ENCODE measurements at regions not wholly inside any gene's neighbourhood (a gene's known extent, or its start where the extent isn't known, plus 50 kb on each side); places are given as distances from the start of the nearest gene placed in this dataset.
"Not testable (repeated sequence)": the region's sequence is repeated elsewhere in the genome, so short reads cannot be mapped to it uniquely, and the experiment has no call there.

- DNase-seq (ENCODE audit: low read depth in 2 of 2) = no peak
Measured at GRCh38 chr4:123025398-123025797, 103.0 kb upstream of the NUDT6 start.

GRCh38 chr4:123026015-123026414 is 103.6 kb upstream of the NUDT6 start:
- not testable (repeated sequence) for DNase-seq (ENCODE audit: low read depth in 2 of 2)

- DNase-seq (ENCODE audit: low read depth in 2 of 2) = no peak
Measured at GRCh38 chr4:123031664-123032063, 109.3 kb upstream of the NUDT6 start.

- DNase-seq (ENCODE audit: low read depth in 2 of 2) = peak in 1 of 2 experiments; percentile 17
Measured at GRCh38 chr4:123034023-123034422, 111.6 kb upstream of the NUDT6 start.

- no peak for DNase-seq (ENCODE audit: low read depth in 2 of 2)
Measured at GRCh38 chr4:123035239-123035638, 112.8 kb upstream of the NUDT6 start.

- peak in 1 of 2 experiments; percentile 30 for DNase-seq (ENCODE audit: low read depth in 2 of 2)
Measured at GRCh38 chr4:123037804-123038203, 115.4 kb upstream of the NUDT6 start.

- DNase-seq (ENCODE audit: low read depth in 2 of 2) = no peak
Measured at GRCh38 chr4:123042095-123042494, 119.7 kb upstream of the NUDT6 start.

GRCh38 chr4:123043013-123043412 is 120.6 kb upstream of the NUDT6 start:
- no peak for DNase-seq (ENCODE audit: low read depth in 2 of 2)

GRCh38 chr4:123043793-123044425 is 121.5 kb upstream of the NUDT6 start:
- DNase-seq (ENCODE audit: low read depth in 2 of 2) = no peak

- peak in 1 of 2 experiments; percentile 13 for DNase-seq (ENCODE audit: low read depth in 2 of 2)
Measured at GRCh38 chr4:123046096-123046495, 123.7 kb upstream of the NUDT6 start.

- no peak for DNase-seq (ENCODE audit: low read depth in 2 of 2)
Measured at GRCh38 chr4:123050018-123050417, 127.6 kb upstream of the NUDT6 start.

- no peak for DNase-seq (ENCODE audit: low read depth in 2 of 2)
Measured at GRCh38 chr4:123052007-123052406, 129.6 kb upstream of the NUDT6 start.

GRCh38 chr4:123055943-123056342 is 133.5 kb upstream of the NUDT6 start:
- no peak for DNase-seq (ENCODE audit: low read depth in 2 of 2)

- DNase-seq (ENCODE audit: low read depth in 2 of 2) = no peak
Measured at GRCh38 chr4:123060039-123060770, 137.8 kb upstream of the NUDT6 start.

GRCh38 chr4:123064390-123064789 is 142.0 kb upstream of the NUDT6 start:
- peak in 1 of 2 experiments; percentile 3 for DNase-seq (ENCODE audit: low read depth in 2 of 2)

GRCh38 chr4:123068081-123068480 is 145.7 kb upstream of the NUDT6 start:
- DNase-seq (ENCODE audit: low read depth in 2 of 2) = peak; percentile 40 to 57

GRCh38 chr4:123072060-123072459 is 149.7 kb upstream of the NUDT6 start:
- no peak for DNase-seq (ENCODE audit: low read depth in 2 of 2)

GRCh38 chr4:123073650-123074049 is 151.3 kb upstream of the NUDT6 start:
- DNase-seq (ENCODE audit: low read depth in 2 of 2) = no peak

- no peak for DNase-seq (ENCODE audit: low read depth in 2 of 2)
Measured at GRCh38 chr4:123077330-123077729, 154.9 kb upstream of the NUDT6 start.

- DNase-seq (ENCODE audit: low read depth in 2 of 2) = no peak
Measured at GRCh38 chr4:123081971-123082370, 159.6 kb upstream of the NUDT6 start.

- no peak for DNase-seq (ENCODE audit: low read depth in 2 of 2)
Measured at GRCh38 chr4:123083646-123084045, 161.2 kb upstream of the NUDT6 start.

GRCh38 chr4:123088501-123088900 is 166.1 kb upstream of the NUDT6 start:
- DNase-seq (ENCODE audit: low read depth in 2 of 2) = no peak

- no peak for DNase-seq (ENCODE audit: low read depth in 2 of 2)
Measured at GRCh38 chr4:123090886-123091285, 168.5 kb upstream of the NUDT6 start.
